Transverse colon (tissue), 4 donors: ENCODE measurements at regions not wholly inside any gene's neighbourhood (a gene's known extent, or its start where the extent isn't known, plus 50 kb on each side); places are given as distances from the start of the nearest gene placed in this dataset.

Experiments used
- CTCF ChIP-seq, 5 experiments: fragments of 200-600 bp in 3 of 5; fragments of 450-650 bp in 2 of 5; sonication (generic) in 3 of 5; IDR thresholded peaks; 1 replicate in 2 of 5; 2 replicates in 3 of 5; pipeline ENCODE4 v1.5.1; 2016 to 2017; ENCODE audit warnings: antibody characterized with exemption in 5 of 5, inconsistent platforms in 3 of 5, mild to moderate bottlenecking in 2 of 5, moderate library complexity in 1 of 5
- POLR2AphosphoS5 ChIP-seq, 3 donors: sonication (generic); formaldehyde crosslinking; IDR thresholded peaks; one replicate each; pipeline ENCODE4 v1.6.1; 2016; ENCODE audit warnings: antibody characterized with exemption in 3 of 3

- no peak for TF ChIP-seq CTCF (IDR thresholded peaks at IDR 0.05)
- TF ChIP-seq POLR2AphosphoS5 (IDR thresholded peaks at IDR 0.05): no peak
These were observed 87.2 kb upstream of the PDE5A start for GRCh38 chr4:119715490-119716445.
